ENCODE measurements at regions not wholly inside any gene's neighbourhood (a gene's known extent, or its start where the extent isn't known, plus 50 kb on each side); places are given as distances from the start of the nearest gene placed in this dataset.
"Not testable (repeated sequence)": the region's sequence is repeated elsewhere in the genome, so short reads cannot be mapped to it uniquely, and the experiment has no call there.

DNA sequence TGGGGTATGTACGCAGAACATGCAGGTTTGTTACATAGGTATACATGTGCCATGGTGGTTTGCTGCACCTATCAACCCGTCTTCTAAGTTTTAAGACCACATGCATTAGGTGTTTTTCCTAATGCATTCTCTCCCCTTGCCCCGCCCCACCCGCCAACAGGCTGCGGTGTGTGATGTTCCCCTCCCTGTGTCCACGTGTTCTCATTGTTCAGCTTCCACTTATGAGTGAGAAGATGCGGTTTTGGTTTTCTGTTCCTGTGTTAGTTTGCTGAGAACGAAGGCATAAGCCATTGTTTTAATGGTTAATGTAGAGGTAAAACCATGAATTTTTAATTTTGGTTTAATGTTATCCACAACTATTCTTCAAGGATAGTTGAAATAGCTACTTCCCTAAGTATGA lies 346.8 kb upstream of the EPHA6 start:
- ChIA-PET CTCF (no interaction called here), POLR2A (no interaction called here)
- intact Hi-C loops (cut with DNase I, micrococcal nuclease), result no loop called here
- H3K4me1 Mint-ChIP-seq (ENCODE audit: low read depth), result no peaks in the 10 kb centered on the region
- Histone ChIP-seq H3K27me3 (ENCODE audit: control insufficient read depth in 1 of 2, insufficient read depth in 2 of 2, low read length in 2 of 2) (no peaks in the 10 kb centered on the region), H3K4me1 (ENCODE audit: insufficient read depth, low read length) (no peaks in the 10 kb centered on the region), H3K4me3 (ENCODE audit: low read length) (no peak overlapping the region), H3K27ac (ENCODE audit: low read depth in 1 of 2, low read length in 2 of 2) (no peak overlapping the region), H3K36me3 (ENCODE audit: insufficient read depth, low read length) (no peaks in the 10 kb centered on the region), H3K9me3 (ENCODE audit: control insufficient read depth in 1 of 2, insufficient read depth in 1 of 2, low read length in 2 of 2) (peaks cover 0 to 4% of the 10 kb centered on the region in 2 experiments)
- H3K27me3 Mint-ChIP-seq, result no peaks in the 10 kb centered on the region
- H3K9me3 Mint-ChIP-seq, result peaks cover 6% of the 10 kb centered on the region
- no peak for DNase-seq
- ATAC-seq (ENCODE audit: poor library complexity), result no peak
- H3K4me3 Mint-ChIP-seq, result no peak overlapping the region
- no peak overlapping the region for H3K27ac Mint-ChIP-seq
- H3K36me3 Mint-ChIP-seq (ENCODE audit: low read depth), result no peaks in the 10 kb centered on the region
- TF ChIP-seq CTCF (IDR thresholded peaks at IDR 0.05), result no peak

- CTCF ChIA-PET, result no interaction called here
- intact Hi-C loops (cut with DNase I, micrococcal nuclease), result no loop called here
- H3K4me3 Mint-ChIP-seq, result no peak overlapping the region
Measured at GRCh38 chr3:96478496-96478895, 335.9 kb upstream of the EPHA6 start.

GRCh38 chr3:96480881-96481280 lies 333.5 kb upstream of the EPHA6 start:
- H3K36me3 ChIP-seq (ENCODE audit: insufficient read depth, low read length), result no peaks in the 10 kb centered on the region
- no peak for TF ChIP-seq CTCF (IDR thresholded peaks at IDR 0.05)
- H3K4me3 ChIP-seq (ENCODE audit: low read length), result no peak overlapping the region
- peaks cover 0 to 8% of the 10 kb centered on the region in 2 experiments for H3K9me3 ChIP-seq (ENCODE audit: control insufficient read depth in 1 of 2, insufficient read depth in 1 of 2, low read length in 2 of 2)
- DNase-seq (no peak), ATAC-seq (ENCODE audit: poor library complexity) (no peak)
- POLR2A ChIA-PET, result no interaction called here
- Mint-ChIP-seq H3K36me3 (ENCODE audit: low read depth) (no peaks in the 10 kb centered on the region), H3K4me3 (no peak overlapping the region), H3K27ac (no peak overlapping the region), H3K4me1 (ENCODE audit: low read depth) (no peaks in the 10 kb centered on the region), H3K27me3 (no peaks in the 10 kb centered on the region), H3K9me3 (peaks cover 4% of the 10 kb centered on the region)
- intact Hi-C loops (cut with DNase I, micrococcal nuclease), result no loop called here
- H3K4me1 ChIP-seq (ENCODE audit: insufficient read depth, low read length), result no peaks in the 10 kb centered on the region
- CTCF ChIA-PET, result no interaction called here
- H3K27me3 ChIP-seq (ENCODE audit: control insufficient read depth in 1 of 2, insufficient read depth in 2 of 2, low read length in 2 of 2), result no peaks in the 10 kb centered on the region
- no peak overlapping the region for H3K27ac ChIP-seq (ENCODE audit: low read depth in 1 of 2, low read length in 2 of 2)

More at GRCh38 chr3:96478496-96478895, 335.9 kb upstream of the EPHA6 start:
- Mint-ChIP-seq H3K27ac (no peak overlapping the region), H3K27me3 (no peaks in the 10 kb centered on the region), H3K4me1 (ENCODE audit: low read depth) (no peaks in the 10 kb centered on the region), H3K9me3 (peaks cover 4% of the 10 kb centered on the region), H3K36me3 (ENCODE audit: low read depth) (no peaks in the 10 kb centered on the region)
- no peaks in the 10 kb centered on the region for H3K27me3 ChIP-seq (ENCODE audit: control insufficient read depth in 1 of 2, insufficient read depth in 2 of 2, low read length in 2 of 2)
- peaks cover 0 to 5% of the 10 kb centered on the region in 2 experiments for H3K9me3 ChIP-seq (ENCODE audit: control insufficient read depth in 1 of 2, insufficient read depth in 1 of 2, low read length in 2 of 2)
- no peak for DNase-seq
- POLR2A ChIA-PET, result no interaction called here
- H3K36me3 ChIP-seq (ENCODE audit: insufficient read depth, low read length), result no peaks in the 10 kb centered on the region
- H3K27ac ChIP-seq (ENCODE audit: low read depth in 1 of 2, low read length in 2 of 2), result no peak overlapping the region
- ATAC-seq (ENCODE audit: poor library complexity), result no peak
- no peak for TF ChIP-seq CTCF (IDR thresholded peaks at IDR 0.05)
- H3K4me1 ChIP-seq (ENCODE audit: insufficient read depth, low read length), result no peaks in the 10 kb centered on the region
- no peak overlapping the region for H3K4me3 ChIP-seq (ENCODE audit: low read length)

DNA sequence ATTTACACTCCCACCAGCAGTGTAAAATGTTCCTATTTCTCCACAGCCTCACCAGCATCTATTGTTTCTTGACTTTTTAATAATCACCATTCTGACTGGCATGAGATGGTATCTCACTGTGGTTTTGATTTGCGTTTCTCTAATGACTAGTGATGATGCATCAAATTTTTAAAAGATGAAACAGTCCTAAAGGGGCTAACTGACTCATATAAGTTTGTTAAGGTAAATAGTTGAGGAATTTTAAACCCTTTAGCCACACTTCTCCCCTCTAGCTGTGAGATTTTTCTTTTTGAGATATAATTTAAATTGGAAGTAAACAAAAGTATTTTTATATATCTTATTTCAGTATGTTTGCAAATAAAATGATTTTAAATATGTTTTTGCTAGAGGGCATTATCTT lies 331.2 kb upstream of the EPHA6 start:
- H3K4me1 ChIP-seq (ENCODE audit: insufficient read depth, low read length); H3K27me3 ChIP-seq (ENCODE audit: control insufficient read depth in 1 of 2, insufficient read depth in 2 of 2, low read length in 2 of 2); intact Hi-C loops (cut with DNase I, micrococcal nuclease); H3K4me3 ChIP-seq (ENCODE audit: low read length); ATAC-seq (ENCODE audit: poor library complexity); H3K27me3 Mint-ChIP-seq; H3K4me3 Mint-ChIP-seq; POLR2A ChIA-PET; DNase-seq; H3K36me3 Mint-ChIP-seq (ENCODE audit: low read depth); H3K4me1 Mint-ChIP-seq (ENCODE audit: low read depth); H3K27ac Mint-ChIP-seq; CTCF ChIA-PET; H3K36me3 ChIP-seq (ENCODE audit: insufficient read depth, low read length); H3K27ac ChIP-seq (ENCODE audit: low read depth in 1 of 2, low read length in 2 of 2): not testable (repeated sequence)
- peaks cover 12% of the 10 kb centered on the region for H3K9me3 Mint-ChIP-seq
- H3K9me3 ChIP-seq (ENCODE audit: control insufficient read depth in 1 of 2, insufficient read depth in 1 of 2, low read length in 2 of 2), result peaks cover 0 to 12% of the 10 kb centered on the region in 2 experiments

All from CD4-positive, alpha-beta T cell (primary cell).